Osteoblast (primary cell): ENCODE measurements at regions not wholly inside any gene's neighbourhood (a gene's known extent, or its start where the extent isn't known, plus 50 kb on each side); places are given as distances from the start of the nearest gene placed in this dataset.
A peak's percentile ranks its signal among the peaks of the same experiment; 100 is the strongest.

ENCODE experiments used
- DNase-seq: peaks from one replicate; pipeline ENCODE4 v3.0.0; 2011; ENCODE audit warnings: low spot score, mixed read lengths; ENCODE audit not compliant: insufficient read length; ENCODE audit errors: missing footprints
- H2AFZ ChIP-seq: 2 replicates; pipeline ENCODE4 v1.6.0; 2011; ENCODE audit warnings: mild to moderate bottlenecking, low read length
- H3K27ac ChIP-seq: 2 replicates; pipeline ENCODE4 v1.5.1; 2011; ENCODE audit warnings: mild to moderate bottlenecking, low read depth, low read length, moderate library complexity
- H3K27me3 ChIP-seq: 2 replicates; pipeline ENCODE4 v1.6.0; 2012; ENCODE audit warnings: mild to moderate bottlenecking, control low read depth, inconsistent platforms, low read length, moderate library complexity; ENCODE audit not compliant: insufficient read depth
- H3K36me3 ChIP-seq: 2 replicates; pipeline ENCODE4 v1.5.1; 2011; ENCODE audit warnings: mild to moderate bottlenecking, low read length, control low read depth, moderate library complexity; ENCODE audit not compliant: insufficient read depth
- H3K4me1 ChIP-seq: 2 replicates; pipeline ENCODE4 v1.5.1; 2011; ENCODE audit warnings: mild to moderate bottlenecking, low read length, control low read depth, moderate library complexity; ENCODE audit not compliant: insufficient read depth
- H3K4me2 ChIP-seq: 2 replicates; pipeline ENCODE4 v1.6.0; 2011; ENCODE audit warnings: mild to moderate bottlenecking, low read length; ENCODE audit not compliant: insufficient read depth
- H3K4me3 ChIP-seq: fragments of 200-600 bp; sonication (generic); 3 replicates; pipeline ENCODE4 v1.5.1; 2012; ENCODE audit warnings: mild to moderate bottlenecking, low read length, inconsistent platforms; ENCODE audit not compliant: insufficient read depth
- H3K79me2 ChIP-seq: 2 replicates; pipeline ENCODE4 v1.6.0; 2012; ENCODE audit warnings: mild to moderate bottlenecking, low read length, control low read depth, inconsistent platforms; ENCODE audit not compliant: insufficient read depth
- H3K9me3 ChIP-seq: 2 replicates; pipeline ENCODE4 v1.5.1; 2011; ENCODE audit warnings: low read depth, low read length, control low read depth
- H4K20me1 ChIP-seq: 2 replicates; pipeline ENCODE4 v1.6.0; 2012; ENCODE audit warnings: mild to moderate bottlenecking, low read length, control low read depth; ENCODE audit not compliant: insufficient read depth
- CTCF ChIP-seq: IDR thresholded peaks from 2 replicates; pipeline ENCODE4 v1.5.1; 2011; ENCODE audit warnings: mild to moderate bottlenecking, low read depth, low read length, moderate library complexity; ENCODE audit errors: extremely low read depth

- H2AFZ ChIP-seq = no peak overlapping the region
- H3K27ac ChIP-seq = no peak overlapping the region
These were observed 71.4 kb upstream of the CLDN14 start for GRCh38 chr21:36551321-36551720.

GRCh38 chr21:36551731-36552433 lies 72.0 kb upstream of the CLDN14 start:
- Histone ChIP-seq H3K79me2 (no peaks in the 10 kb centered on the region), H3K27me3 (peaks cover 27% of the 10 kb centered on the region), H2AFZ (no peak overlapping the region), H3K4me1 (peaks cover 15% of the 10 kb centered on the region), H3K4me2 (peak overlapping the region; percentile 64), H3K4me3 (no peak overlapping the region), H4K20me1 (no peaks in the 10 kb centered on the region), H3K27ac (no peak overlapping the region), H3K36me3 (no peaks in the 10 kb centered on the region), H3K9me3 (no peaks in the 10 kb centered on the region)
- DNase-seq = peak; percentile 90
- TF ChIP-seq CTCF = no peak

More at GRCh38 chr21:36551321-36551720, 71.4 kb upstream of the CLDN14 start:
- no peak overlapping the region for H3K4me3 ChIP-seq
- H3K79me2 ChIP-seq = no peaks in the 10 kb centered on the region
- peak overlapping the region; percentile 64 for H3K4me2 ChIP-seq
- H3K9me3 ChIP-seq = no peaks in the 10 kb centered on the region
- no peak for DNase-seq
- no peak for TF ChIP-seq CTCF
- peaks cover 15% of the 10 kb centered on the region for H3K4me1 ChIP-seq
- H3K27me3 ChIP-seq = peaks cover 26% of the 10 kb centered on the region
- no peaks in the 10 kb centered on the region for H3K36me3 ChIP-seq
- no peaks in the 10 kb centered on the region for H4K20me1 ChIP-seq

GRCh38 chr21:36552434-36552785 lies 72.5 kb upstream of the CLDN14 start:
- H3K4me2 ChIP-seq = peak overlapping the region; percentile 64

More at GRCh38 chr21:36552434-36552785, 72.5 kb upstream of the CLDN14 start:
- no peak for DNase-seq
- no peak for TF ChIP-seq CTCF
- H2AFZ ChIP-seq = no peak overlapping the region
- H4K20me1 ChIP-seq = no peaks in the 10 kb centered on the region
- peaks cover 25% of the 10 kb centered on the region for H3K27me3 ChIP-seq
- no peak overlapping the region for H3K27ac ChIP-seq
- no peaks in the 10 kb centered on the region for H3K9me3 ChIP-seq
- H3K79me2 ChIP-seq = no peaks in the 10 kb centered on the region
- no peaks in the 10 kb centered on the region for H3K36me3 ChIP-seq
- no peak overlapping the region for H3K4me3 ChIP-seq
- peaks cover 15% of the 10 kb centered on the region for H3K4me1 ChIP-seq
